ENCODE measurements at regions not wholly inside any gene's neighbourhood (a gene's known extent, or its start where the extent isn't known, plus 50 kb on each side); places are given as distances from the start of the nearest gene placed in this dataset.

DNA sequence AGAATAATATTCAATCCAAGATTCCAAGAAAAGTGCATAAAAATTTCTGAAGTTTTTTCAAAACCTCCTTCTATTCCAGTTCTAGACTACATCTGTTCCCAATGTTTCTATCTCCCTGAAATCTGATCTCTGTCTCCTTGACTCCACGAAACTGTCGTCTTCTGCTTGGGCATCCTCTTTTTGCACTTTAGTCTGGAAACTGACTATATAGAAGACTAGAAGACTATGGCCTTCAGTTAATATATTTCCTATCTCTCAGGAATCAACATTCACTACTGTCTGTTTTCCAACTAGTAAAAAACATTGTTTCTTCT is 745.4 kb upstream of the ADGRB3 start:
- no peak overlapping the region for H3K4me3 ChIP-seq (ENCODE audit: low read depth, low read length)
- no peaks in the 10 kb centered on the region for H3K4me1 ChIP-seq
- H3K36me3 ChIP-seq (ENCODE audit: control insufficient read depth, insufficient read depth, low read length): no peaks in the 10 kb centered on the region
- H3K9ac ChIP-seq: no peak overlapping the region
- H3K27ac ChIP-seq: no peak overlapping the region
- H2AFZ ChIP-seq: no peak overlapping the region
- H3K27me3 ChIP-seq (ENCODE audit: control insufficient read depth, insufficient read depth, low read length): no peaks in the 10 kb centered on the region
- H3K79me2 ChIP-seq: no peaks in the 10 kb centered on the region
- no peaks in the 10 kb centered on the region for H3K9me3 ChIP-seq (ENCODE audit: control insufficient read depth, low read length)
- H3K4me2 ChIP-seq (ENCODE audit: low read length): no peak overlapping the region
- TF ChIP-seq, protein P1, sequence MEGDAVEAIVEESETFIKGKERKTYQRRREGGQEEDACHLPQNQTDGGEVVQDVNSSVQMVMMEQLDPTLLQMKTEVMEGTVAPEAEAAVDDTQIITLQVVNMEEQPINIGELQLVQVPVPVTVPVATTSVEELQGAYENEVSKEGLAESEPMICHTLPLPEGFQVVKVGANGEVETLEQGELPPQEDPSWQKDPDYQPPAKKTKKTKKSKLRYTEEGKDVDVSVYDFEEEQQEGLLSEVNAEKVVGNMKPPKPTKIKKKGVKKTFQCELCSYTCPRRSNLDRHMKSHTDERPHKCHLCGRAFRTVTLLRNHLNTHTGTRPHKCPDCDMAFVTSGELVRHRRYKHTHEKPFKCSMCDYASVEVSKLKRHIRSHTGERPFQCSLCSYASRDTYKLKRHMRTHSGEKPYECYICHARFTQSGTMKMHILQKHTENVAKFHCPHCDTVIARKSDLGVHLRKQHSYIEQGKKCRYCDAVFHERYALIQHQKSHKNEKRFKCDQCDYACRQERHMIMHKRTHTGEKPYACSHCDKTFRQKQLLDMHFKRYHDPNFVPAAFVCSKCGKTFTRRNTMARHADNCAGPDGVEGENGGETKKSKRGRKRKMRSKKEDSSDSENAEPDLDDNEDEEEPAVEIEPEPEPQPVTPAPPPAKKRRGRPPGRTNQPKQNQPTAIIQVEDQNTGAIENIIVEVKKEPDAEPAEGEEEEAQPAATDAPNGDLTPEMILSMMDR (IDR thresholded peaks at IDR 0.05): no peak

DNA sequence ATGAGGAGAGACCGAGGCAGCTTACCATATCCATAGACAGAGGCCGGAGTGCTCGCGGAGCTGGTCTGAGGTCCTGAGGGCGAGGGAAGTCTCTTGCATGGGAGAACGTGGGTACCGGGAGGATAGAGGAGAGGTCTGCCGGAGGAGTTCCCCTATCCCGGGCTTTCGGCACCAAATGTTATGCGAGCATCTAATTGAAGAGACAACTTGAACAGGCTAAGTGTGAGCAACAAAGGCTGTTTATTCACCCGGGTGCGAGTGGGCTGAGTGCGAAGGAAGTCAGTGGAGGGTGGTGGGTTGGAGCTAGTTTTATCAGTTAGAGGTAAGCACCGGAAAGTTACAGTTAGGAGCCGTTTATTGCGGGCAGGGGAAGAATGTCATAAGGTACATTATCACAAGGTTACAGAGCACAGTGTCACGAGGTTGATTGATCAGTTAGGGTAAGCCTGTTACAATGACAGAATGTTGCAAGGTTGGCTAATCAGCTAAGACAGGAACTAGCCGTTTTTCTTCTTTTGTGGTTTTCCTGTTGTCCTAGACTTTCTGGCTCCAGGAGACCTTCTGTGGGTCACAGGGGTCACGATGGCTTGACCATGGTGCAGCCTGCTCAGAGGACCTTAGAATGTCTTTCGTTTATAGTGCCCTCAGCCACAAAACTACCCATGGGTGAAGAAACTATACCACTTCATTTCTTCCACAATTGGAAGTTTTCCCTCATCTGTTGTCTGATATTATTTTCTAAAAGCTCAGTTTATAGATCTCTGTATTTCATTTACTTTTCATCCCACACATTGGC is 746.0 kb upstream of the ADGRB3 start:
- Histone ChIP-seq H3K9me3 (ENCODE audit: control insufficient read depth, low read length) (no peaks in the 10 kb centered on the region), H3K36me3 (ENCODE audit: control insufficient read depth, insufficient read depth, low read length) (no peaks in the 10 kb centered on the region), H3K4me2 (ENCODE audit: low read length) (no peak overlapping the region), H3K9ac (no peak overlapping the region), H3K79me2 (no peaks in the 10 kb centered on the region), H3K27ac (no peak overlapping the region), H3K27me3 (ENCODE audit: control insufficient read depth, insufficient read depth, low read length) (no peaks in the 10 kb centered on the region), H3K4me3 (ENCODE audit: low read depth, low read length) (no peak overlapping the region), H3K4me1 (no peaks in the 10 kb centered on the region), H2AFZ (no peak overlapping the region)
- TF ChIP-seq, protein P1 (IDR thresholded peaks at IDR 0.05): no peak

DNA sequence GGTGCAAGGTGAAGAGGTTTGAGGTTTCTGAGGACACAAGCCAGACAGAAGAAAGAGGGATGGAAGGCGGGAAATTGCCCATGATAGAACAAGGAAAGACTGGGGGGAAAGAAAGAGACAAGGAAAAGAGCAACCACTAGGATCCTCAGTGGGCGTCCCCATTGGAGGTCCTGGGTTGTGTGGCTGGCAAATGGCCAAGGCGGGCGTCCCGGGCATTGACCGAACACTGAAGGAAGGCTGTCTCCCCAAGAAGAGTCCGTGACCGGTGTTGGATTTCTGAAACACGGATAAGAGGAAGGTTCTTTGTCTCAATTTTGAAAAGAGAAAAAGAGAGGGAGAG is 746.6 kb upstream of the ADGRB3 start:
- TF ChIP-seq, protein P1 (IDR thresholded peaks at IDR 0.05): no peak
- H3K36me3 ChIP-seq (ENCODE audit: control insufficient read depth, insufficient read depth, low read length): no peaks in the 10 kb centered on the region
- no peaks in the 10 kb centered on the region for H3K79me2 ChIP-seq
- no peaks in the 10 kb centered on the region for H3K27me3 ChIP-seq (ENCODE audit: control insufficient read depth, insufficient read depth, low read length)
- no peak overlapping the region for H3K27ac ChIP-seq
- H3K4me3 ChIP-seq (ENCODE audit: low read depth, low read length): no peak overlapping the region
- no peak overlapping the region for H3K9ac ChIP-seq
- H3K4me2 ChIP-seq (ENCODE audit: low read length): no peak overlapping the region
- no peaks in the 10 kb centered on the region for H3K9me3 ChIP-seq (ENCODE audit: control insufficient read depth, low read length)
- no peaks in the 10 kb centered on the region for H3K4me1 ChIP-seq
- H2AFZ ChIP-seq: no peak overlapping the region

DNA sequence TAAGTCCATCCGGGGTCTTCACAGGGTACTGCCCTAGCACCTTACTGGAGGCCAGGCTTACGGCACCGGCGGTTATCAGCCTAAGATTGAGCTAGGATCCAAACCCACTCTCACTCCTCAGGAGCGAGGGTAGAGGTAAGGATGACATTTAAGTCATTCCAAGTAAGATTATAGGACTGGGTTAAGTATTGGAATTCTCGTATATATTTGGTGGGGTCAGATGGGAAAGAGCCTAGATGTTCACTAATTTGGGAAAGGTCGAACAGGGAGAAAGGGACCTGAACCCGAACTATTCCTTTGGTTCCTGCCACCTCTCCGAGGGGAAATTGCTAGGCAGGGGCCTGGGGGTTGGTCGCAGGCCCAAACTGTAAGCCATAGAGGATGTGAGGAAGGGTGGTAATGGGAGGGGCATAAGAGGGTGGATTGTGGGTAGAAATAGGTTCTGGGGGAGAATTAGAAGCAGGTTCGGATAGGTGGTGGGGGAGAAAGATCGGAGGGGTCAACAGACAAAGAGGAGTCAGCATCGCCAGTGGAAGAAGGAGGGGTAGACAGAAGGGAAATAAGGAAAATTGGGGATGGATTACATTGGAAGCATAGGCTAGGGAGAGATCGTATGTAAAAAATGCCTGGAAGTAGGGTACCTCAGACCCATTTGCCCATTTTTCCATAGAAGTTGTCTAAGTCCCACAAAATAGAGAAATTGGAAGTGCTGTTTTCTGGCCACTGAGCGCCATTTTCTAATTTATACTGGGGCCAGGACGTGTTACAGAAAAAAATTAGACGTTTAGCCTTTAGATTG is 747.1 kb upstream of the ADGRB3 start:
- Histone ChIP-seq H3K9me3 (ENCODE audit: control insufficient read depth, low read length) (no peaks in the 10 kb centered on the region), H2AFZ (no peak overlapping the region), H3K27ac (no peak overlapping the region), H3K36me3 (ENCODE audit: control insufficient read depth, insufficient read depth, low read length) (no peaks in the 10 kb centered on the region), H3K4me3 (ENCODE audit: low read depth, low read length) (no peak overlapping the region), H3K27me3 (ENCODE audit: control insufficient read depth, insufficient read depth, low read length) (no peaks in the 10 kb centered on the region), H3K79me2 (no peaks in the 10 kb centered on the region), H3K4me1 (no peaks in the 10 kb centered on the region), H3K9ac (no peak overlapping the region), H3K4me2 (ENCODE audit: low read length) (no peak overlapping the region)
- TF ChIP-seq, protein P1 (IDR thresholded peaks at IDR 0.05): no peak

DNA sequence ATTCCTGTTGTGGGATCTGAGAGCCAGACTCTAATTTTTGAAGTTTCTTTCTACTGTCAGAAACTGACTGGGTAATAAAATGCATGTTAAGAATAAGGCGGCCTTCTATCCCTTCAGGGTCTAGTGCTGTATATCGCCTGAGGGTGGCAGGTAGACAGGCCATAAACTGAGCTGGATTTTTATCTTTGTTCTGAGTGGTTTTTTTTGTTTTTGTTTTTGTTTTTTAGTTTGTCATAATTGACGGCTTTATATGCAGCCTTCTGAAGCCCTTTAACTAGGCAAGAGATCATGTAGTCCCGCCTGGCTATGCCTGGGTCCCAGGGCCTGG is 747.7 kb upstream of the ADGRB3 start:
- no peaks in the 10 kb centered on the region for H3K9me3 ChIP-seq (ENCODE audit: control insufficient read depth, low read length)
- no peak overlapping the region for H3K4me2 ChIP-seq (ENCODE audit: low read length)
- H3K79me2 ChIP-seq: no peaks in the 10 kb centered on the region
- TF ChIP-seq, protein P1 (IDR thresholded peaks at IDR 0.05): no peak
- H3K27ac ChIP-seq: no peak overlapping the region
- H3K4me3 ChIP-seq (ENCODE audit: low read depth, low read length): no peak overlapping the region
- H2AFZ ChIP-seq: no peak overlapping the region
- no peaks in the 10 kb centered on the region for H3K27me3 ChIP-seq (ENCODE audit: control insufficient read depth, insufficient read depth, low read length)
- H3K4me1 ChIP-seq: no peaks in the 10 kb centered on the region
- no peak overlapping the region for H3K9ac ChIP-seq
- H3K36me3 ChIP-seq (ENCODE audit: control insufficient read depth, insufficient read depth, low read length): no peaks in the 10 kb centered on the region
